ENCODE measurements at regions not wholly inside any gene's neighbourhood (a gene's known extent, or its start where the extent isn't known, plus 50 kb on each side); places are given as distances from the start of the nearest gene placed in this dataset.

GRCh38 chr19:30093966-30094755, 152.1 kb downstream of the URI1 start:
- no peak overlapping the region for H3K9ac ChIP-seq (ENCODE audit: insufficient read depth in 1 of 2, low read depth in 2 of 2, low read length in 2 of 2)
- FAIRE-seq (no peak), DNase-seq (ENCODE audit: extremely low read depth in 1 of 4, low spot score in 3 of 4) (no peak), ATAC-seq (no peak)
- ChIA-PET POLR2A (interaction anchor here (0.6 kb wide), 1 partner anchor 244 kb away, joined by 3 read pairs; no protein-coding TSS in a partner anchor), CTCF (ENCODE audit: low intra/inter-chr PET ratio) (no interaction called here)
- H3K9me3 ChIP-seq (replicated peaks; ENCODE audit: control insufficient read depth, insufficient read depth, low read depth, low read length) = no peaks in the 10 kb centered on the region
- H3K4me2 ChIP-seq (ENCODE audit: insufficient read depth, low read length) = no peak overlapping the region
- BruUV-seq (replicated peaks) = no TSS peak
- H4K20me1 ChIP-seq (replicated peaks; ENCODE audit: control insufficient read depth, insufficient read depth, low read length) = no peaks in the 10 kb centered on the region; the same call in 1 of the 2 replicates
- H3K4me3 ChIP-seq = no peak overlapping the region
- no peak overlapping the region for H3K27ac ChIP-seq (ENCODE audit: extremely low read depth, low read depth, low read length)
- in situ Hi-C loops (cut with MboI) = no loop called here
- no peaks in the 10 kb centered on the region for H3K36me3 ChIP-seq (ENCODE audit: control insufficient read depth, insufficient read depth, low read length)
- no peak for TF ChIP-seq CREB5 (CRISPR knock-in tag; IDR thresholded peaks at IDR 0.05)
- TF ChIP-seq SPI1 (IDR thresholded peaks at IDR 0.05; ENCODE audit: borderline replicate concordance, low read depth, low read length) = peak; percentile 52; the same call in 1 of the 2 replicates
- 1% methylated on average over 8 of the region's 9 CpGs for WGBS (ENCODE audit: insufficient coverage, low coverage, missing lambda C conversion rate)
- intact Hi-C loops (cut with micrococcal nuclease) = no loop called here
- H3K9me1 ChIP-seq (ENCODE audit: control insufficient read depth, insufficient read depth, low read length) = no peaks in the 10 kb centered on the region
- H3K4me1 ChIP-seq (replicated peaks in 1 of 2; ENCODE audit: control insufficient read depth in 2 of 2, insufficient read depth in 2 of 2, low read length in 2 of 2) = peaks cover 0 to 3% of the 10 kb centered on the region in 2 experiments; a peak in 1 of 5 replicates
- H3K27me3 ChIP-seq (ENCODE audit: control insufficient read depth in 2 of 2, insufficient read depth in 2 of 2, low read length in 2 of 2) = peaks cover 15 to 41% of the 10 kb centered on the region in 2 experiments
- H2AFZ ChIP-seq (ENCODE audit: low read depth, low read length) = no peak overlapping the region
- no peaks in the 10 kb centered on the region for H3K79me2 ChIP-seq (ENCODE audit: control insufficient read depth, insufficient read depth, low read length)

DNA sequence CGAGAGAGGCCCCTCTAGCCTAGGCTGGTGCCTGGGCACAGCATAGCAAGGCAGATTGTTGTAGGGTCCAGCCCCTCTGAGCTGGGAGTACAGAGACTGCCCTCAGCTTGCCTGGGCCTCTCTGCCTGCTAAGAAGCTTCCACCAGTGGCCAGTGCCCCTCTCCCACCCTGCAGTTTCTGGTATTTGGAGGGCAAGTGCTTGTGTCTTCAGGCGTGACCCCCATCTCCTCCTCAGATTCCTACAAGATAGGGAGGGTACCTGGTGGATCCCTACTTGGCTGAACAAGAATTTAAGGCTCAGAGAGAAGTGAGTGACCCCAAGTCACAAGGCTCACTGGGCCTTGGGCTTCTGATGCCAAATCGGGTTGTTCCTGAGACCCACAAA, 152.7 kb downstream of the URI1 start:
- Histone ChIP-seq H4K20me1 (replicated peaks; ENCODE audit: control insufficient read depth, insufficient read depth, low read length) (no peaks in the 10 kb centered on the region; the same call in 1 of the 2 replicates), H3K27me3 (ENCODE audit: control insufficient read depth in 2 of 2, insufficient read depth in 2 of 2, low read length in 2 of 2) (peaks cover 9 to 36% of the 10 kb centered on the region in 2 experiments; a peak in 4 of 5 replicates), H3K4me1 (replicated peaks in 1 of 2; ENCODE audit: control insufficient read depth in 2 of 2, insufficient read depth in 2 of 2, low read length in 2 of 2) (peaks cover 0 to 3% of the 10 kb centered on the region in 2 experiments; a peak in 1 of 5 replicates), H3K4me3 (no peak overlapping the region), H3K9me3 (replicated peaks; ENCODE audit: control insufficient read depth, insufficient read depth, low read depth, low read length) (no peaks in the 10 kb centered on the region), H3K36me3 (ENCODE audit: control insufficient read depth, insufficient read depth, low read length) (no peaks in the 10 kb centered on the region), H2AFZ (ENCODE audit: low read depth, low read length) (no peak overlapping the region), H3K27ac (ENCODE audit: extremely low read depth, low read depth, low read length) (no peak overlapping the region), H3K79me2 (ENCODE audit: control insufficient read depth, insufficient read depth, low read length) (no peaks in the 10 kb centered on the region), H3K4me2 (ENCODE audit: insufficient read depth, low read length) (no peak overlapping the region), H3K9ac (ENCODE audit: insufficient read depth in 1 of 2, low read depth in 2 of 2, low read length in 2 of 2) (no peak overlapping the region), H3K9me1 (ENCODE audit: control insufficient read depth, insufficient read depth, low read length) (no peaks in the 10 kb centered on the region)
- no TSS peak for BruUV-seq (replicated peaks)
- intact Hi-C loops (cut with micrococcal nuclease) (no loop called here), in situ Hi-C loops (cut with MboI) (no loop called here)
- ATAC-seq (no peak), FAIRE-seq (no peak), DNase-seq (ENCODE audit: extremely low read depth in 1 of 4, low spot score in 3 of 4) (no peak)
- POLR2A ChIA-PET = interaction anchor here (0.6 kb wide), 1 partner anchor 245 kb away, joined by 3 read pairs; no protein-coding TSS in a partner anchor
- TF ChIP-seq ZNF444 (CRISPR knock-in tag; IDR thresholded peaks at IDR 0.05) (no peak), ZNF212 (CRISPR knock-in tag; IDR thresholded peaks at IDR 0.05) (no peak), MCM3 (IDR thresholded peaks at IDR 0.05) (no peak)
- CTCF ChIA-PET (ENCODE audit: low intra/inter-chr PET ratio) = no interaction called here
- WGBS (ENCODE audit: insufficient coverage, low coverage, missing lambda C conversion rate) = 0% methylated on average over 3 of the region's 3 CpGs

Data from K562 (cell line).